ENCODE measurements at regions not wholly inside any gene's neighbourhood (a gene's known extent, or its start where the extent isn't known, plus 50 kb on each side); places are given as distances from the start of the nearest gene placed in this dataset.
"Not testable (repeated sequence)": the region's sequence is repeated elsewhere in the genome, so short reads cannot be mapped to it uniquely, and the experiment has no call there.

- no peak for DNase-seq (ENCODE audit: low read depth)
Measured at GRCh38 chr15:87722941-87723691, 533.4 kb downstream of the NTRK3 start.

GRCh38 chr15:87720235-87720634 is 536.3 kb downstream of the NTRK3 start:
- DNase-seq (ENCODE audit: low read depth) = no peak

DNA sequence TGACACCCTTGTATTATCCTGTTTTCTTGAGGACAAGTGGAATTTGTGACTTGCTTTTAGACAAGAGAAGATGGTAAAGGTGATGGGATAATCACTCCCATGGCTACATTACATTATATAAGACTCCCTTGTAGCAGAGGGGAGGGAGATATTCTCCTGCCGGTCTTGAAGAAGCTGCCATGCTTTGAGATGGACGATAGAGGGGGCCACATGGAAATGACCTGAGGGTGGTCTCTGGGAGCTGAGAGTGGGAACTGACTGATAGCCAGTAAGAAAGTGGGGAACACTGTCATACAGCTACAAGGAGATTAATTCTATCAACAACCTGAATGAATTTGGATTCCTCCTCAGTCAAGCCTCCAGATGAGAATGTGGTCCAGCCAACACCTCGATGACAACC is 540.1 kb downstream of the NTRK3 start:
- no peak for DNase-seq (ENCODE audit: low read depth)

- no peak for DNase-seq (ENCODE audit: low read depth)
Measured at GRCh38 chr15:87715252-87715651, 541.3 kb downstream of the NTRK3 start.

GRCh38 chr15:87713475-87713879 is 543.1 kb downstream of the NTRK3 start:
- no peak for DNase-seq (ENCODE audit: low read depth)

GRCh38 chr15:87712211-87712610 is 544.3 kb downstream of the NTRK3 start:
- no peak for DNase-seq (ENCODE audit: low read depth)

DNA sequence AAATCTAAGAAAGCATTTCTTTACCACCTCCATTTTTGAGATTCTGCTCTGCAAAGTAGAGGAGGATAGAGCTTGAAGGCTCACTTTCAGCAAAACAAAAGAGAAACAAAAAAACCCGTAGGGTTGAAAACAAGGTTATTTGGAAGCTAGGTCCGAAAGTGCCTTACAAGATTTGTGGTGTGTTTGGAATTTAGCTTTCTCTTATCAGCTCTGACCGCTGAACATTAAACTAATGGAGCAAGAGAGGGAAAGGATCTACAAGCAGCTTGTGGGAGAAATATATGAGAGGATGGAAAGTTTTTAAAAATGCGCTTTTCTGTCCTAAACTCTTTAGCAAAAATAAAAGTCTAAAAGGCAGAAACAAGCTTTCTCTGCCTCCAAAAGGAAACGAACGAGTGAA is 545.5 kb downstream of the NTRK3 start:
- no peak for DNase-seq (ENCODE audit: low read depth)

DNA sequence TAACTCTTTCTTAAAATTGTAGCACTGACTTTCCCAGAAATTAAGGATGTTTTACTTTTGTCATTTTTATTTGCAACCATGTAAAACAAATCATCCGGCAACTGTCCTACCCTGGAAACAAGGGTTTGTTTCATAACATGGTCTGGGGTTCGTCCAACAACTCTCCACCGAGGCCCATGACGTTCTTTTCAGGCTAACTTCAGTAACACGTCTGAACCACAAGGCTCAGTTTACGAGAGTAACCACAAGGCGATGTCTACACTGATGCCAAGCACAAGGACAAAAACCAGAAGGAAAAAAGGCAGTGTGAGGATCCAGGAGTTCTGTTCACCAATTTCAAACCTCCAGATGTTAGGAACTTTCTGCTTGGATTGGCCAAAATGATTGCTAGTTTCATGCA is 546.1 kb downstream of the NTRK3 start:
- no peak for DNase-seq (ENCODE audit: low read depth)

DNA sequence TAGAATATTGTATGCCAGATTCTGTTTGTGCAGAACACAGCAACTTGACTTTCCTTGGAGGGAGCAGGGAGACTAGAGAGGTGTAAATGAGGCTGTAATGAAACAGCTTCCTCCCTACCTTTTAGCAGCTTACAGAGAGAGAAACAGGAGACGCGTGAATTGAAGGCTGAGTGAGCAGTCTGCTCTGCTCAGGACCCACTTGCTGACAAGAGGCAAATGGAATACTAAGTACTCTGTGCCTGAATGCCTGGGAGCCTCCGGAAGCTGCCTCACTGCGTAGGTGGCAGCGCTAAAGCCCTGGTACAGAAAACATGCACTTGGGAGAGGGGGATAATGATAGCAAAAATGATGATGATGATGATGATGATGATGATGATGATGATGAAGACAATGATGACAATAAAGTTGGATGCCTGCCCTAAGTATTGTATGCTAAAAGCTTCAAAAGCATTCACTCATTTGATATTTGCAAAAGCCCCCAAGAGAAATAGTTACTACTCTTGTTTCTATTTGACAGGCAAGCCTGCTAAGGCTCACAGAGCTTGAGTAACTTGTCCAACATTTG is 548.9 kb downstream of the NTRK3 start:
- no peak for DNase-seq (ENCODE audit: low read depth)

- DNase-seq (ENCODE audit: low read depth) = no peak
Measured at GRCh38 chr15:87707071-87707470, 549.5 kb downstream of the NTRK3 start.

GRCh38 chr15:87706001-87706400 is 550.5 kb downstream of the NTRK3 start:
- DNase-seq (ENCODE audit: low read depth) = no peak

DNA sequence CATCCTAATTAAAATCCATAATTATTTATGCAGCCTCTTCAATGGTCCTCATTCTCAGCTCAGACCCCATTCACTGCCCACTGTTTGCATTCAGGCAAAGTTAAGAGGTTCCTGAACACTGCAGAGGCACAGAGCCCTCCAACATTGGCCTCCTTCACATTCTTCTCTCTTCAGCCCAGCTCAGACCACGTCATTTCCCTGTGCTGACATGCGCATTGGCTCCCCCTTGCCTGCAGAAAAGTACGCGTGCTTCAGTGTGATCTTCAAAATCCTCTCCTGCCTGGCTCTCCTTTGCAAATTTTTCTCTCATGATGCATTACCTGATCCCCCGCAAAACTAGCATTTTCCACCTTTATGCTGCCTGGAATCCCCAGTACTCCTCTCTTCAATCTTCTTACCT is 552.3 kb downstream of the NTRK3 start:
- no peak for DNase-seq (ENCODE audit: low read depth)

DNA sequence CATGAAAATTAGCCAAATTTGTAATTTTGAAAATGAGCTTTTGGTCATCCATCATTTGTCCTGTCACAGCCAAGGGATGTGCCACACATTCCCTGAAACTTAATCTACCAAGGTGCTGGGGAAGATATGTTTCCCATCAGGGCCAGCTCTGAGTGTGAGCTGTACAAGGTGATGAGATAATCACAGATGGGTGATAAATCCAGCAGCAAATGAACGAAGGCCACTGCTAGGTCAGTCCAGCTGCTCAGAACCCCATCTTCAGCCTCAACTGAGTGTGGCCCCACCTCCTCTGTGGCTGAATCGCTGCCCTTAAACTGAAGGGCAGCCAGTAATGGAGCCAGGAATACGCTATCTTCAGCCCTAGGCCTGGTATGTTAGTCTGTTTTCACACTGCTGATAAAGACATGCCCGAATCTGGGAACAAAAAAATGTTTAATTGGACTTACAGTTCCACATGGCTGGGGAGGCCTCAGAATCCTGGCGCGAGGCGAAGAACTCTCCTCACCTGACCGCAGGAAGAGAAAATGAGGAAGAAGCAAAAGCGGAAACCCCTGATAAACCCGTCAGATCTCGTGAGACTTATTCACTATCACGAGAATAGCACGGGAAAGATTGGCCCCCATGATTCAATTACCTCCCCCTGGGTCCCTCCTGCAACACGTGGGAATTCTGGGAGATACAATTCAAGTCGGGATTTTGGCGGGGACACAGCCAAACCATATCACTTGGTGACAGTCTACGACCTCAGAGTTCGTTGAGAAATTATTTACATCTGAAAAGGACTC is 553.0 kb downstream of the NTRK3 start:
- no peak for DNase-seq (ENCODE audit: low read depth)

DNA sequence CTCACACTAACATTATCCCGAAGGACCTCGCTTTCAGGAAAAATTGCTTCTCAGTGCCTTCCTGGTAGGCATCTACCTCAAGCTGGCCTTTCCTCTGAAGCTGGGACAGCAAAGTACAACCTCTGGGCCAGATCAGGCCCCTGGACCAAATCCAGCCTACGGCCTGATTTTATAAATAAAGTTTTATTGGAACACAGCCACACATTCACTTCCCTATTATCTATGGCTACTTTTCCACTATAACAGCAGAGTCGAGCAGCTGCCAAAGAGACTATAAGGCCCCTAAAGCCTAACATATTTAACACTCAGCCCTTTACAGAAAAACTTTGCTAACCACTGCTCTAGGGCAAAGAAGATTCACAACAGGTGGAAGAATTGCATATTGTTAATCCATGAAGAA is 554.3 kb downstream of the NTRK3 start:
- no peak for DNase-seq (ENCODE audit: low read depth)

GRCh38 chr15:87698467-87698866 is 558.1 kb downstream of the NTRK3 start:
- DNase-seq (ENCODE audit: low read depth) = not testable (repeated sequence)

DNA sequence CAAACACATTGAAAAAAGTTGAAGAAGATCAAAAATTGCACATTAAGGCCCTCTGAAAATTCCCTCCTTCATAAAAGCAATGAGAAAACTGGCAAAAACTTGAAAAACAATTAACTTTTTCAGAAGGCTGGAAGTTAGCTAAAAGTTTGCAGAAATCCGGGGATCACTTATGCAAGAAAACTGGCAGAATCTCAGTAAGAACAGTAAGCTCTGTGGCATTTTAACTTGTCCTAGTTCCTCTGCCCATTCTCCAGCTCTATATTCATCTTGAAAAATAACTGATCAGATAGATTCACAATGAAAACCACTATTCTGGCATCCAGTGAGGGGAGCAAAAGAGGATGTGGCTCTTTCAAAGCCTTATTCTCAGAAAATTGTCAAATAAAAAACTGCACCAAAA is 566.8 kb downstream of the NTRK3 start:
- DNase-seq (ENCODE audit: low read depth) = no peak

GRCh38 chr15:87687523-87687870 is 569.0 kb downstream of the NTRK3 start:
- no peak for DNase-seq (ENCODE audit: low read depth)

GRCh38 chr15:87686841-87687522 is 569.6 kb downstream of the NTRK3 start:
- DNase-seq (ENCODE audit: low read depth) = no peak

DNA sequence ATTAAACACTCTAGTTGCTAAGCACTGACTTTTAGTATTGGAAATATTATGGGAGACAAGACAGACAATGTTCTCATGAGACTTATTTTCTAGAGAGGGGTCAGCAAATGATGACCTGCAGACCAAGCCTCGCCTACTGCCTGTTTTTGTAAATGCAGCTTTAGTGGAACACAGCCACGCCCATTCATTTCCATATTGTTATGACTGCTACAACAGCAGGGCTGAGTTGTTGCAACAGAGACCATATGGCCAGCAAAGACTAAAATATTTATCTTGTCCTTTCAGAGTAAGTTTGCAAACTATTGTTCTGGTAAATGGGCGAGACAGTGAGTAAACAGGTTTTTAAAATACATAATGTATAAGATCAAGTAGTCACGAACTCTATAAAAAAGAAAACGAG is 570.2 kb downstream of the NTRK3 start:
- no peak for DNase-seq (ENCODE audit: low read depth)

DNA sequence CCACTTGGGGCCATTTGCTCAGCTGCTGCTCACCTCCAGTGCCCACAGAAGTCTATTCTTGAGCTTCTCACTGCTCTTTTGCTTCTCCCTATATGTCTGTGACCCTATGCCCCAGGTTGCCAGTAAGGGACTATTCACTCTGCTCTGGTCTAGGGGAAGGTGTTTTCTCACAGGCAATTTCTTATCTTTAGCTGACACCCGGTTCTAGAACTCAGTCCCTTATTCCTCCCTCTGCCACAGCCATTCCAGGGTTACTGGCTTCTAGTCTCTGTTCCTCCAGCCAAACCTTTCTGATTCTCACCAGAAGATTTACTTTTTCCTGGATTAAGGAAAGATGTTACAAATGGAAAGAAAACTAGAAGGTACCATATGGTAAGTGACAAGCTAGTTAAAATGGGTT is 574.0 kb downstream of the NTRK3 start:
- no peak for DNase-seq (ENCODE audit: low read depth)

DNA sequence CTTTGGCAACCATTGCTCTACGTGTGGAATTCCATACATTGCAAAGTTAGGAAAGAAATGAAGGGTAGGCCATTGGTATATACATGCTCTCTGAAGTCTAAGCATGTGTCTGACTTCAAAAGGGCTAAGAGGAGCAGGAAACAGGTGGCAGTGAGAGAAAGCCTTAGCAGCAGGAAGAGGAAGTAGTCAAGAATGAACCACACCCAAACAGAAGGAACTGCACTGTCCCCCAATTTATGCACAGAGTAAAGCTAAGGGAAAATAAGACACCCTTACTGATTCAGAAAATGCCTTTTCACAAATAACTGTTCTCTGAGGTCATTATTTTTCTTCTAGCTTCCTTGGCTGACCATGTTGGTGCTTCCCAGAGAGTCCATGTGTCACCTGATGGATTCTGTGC is 575.4 kb downstream of the NTRK3 start:
- no peak for DNase-seq (ENCODE audit: low read depth)

DNA sequence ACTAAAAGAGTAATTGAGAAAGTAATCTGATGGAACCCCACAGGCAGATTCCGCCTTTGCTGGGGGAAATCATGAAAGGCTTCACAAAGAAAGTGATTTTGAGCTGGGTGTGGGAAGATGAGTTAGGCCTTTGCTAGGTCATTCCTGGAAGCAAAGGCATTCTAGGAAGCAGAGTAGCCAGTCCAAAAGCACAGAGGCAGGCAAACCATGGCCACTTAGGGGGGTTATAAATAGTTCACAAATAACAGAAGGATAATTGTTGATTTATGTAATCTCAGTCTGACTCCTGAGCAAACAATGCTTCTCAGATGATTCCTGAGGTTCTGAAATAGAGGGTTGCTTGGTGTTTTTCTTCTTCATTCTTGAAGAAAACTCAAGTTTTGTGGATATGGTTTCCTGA is 576.3 kb downstream of the NTRK3 start:
- no peak for DNase-seq (ENCODE audit: low read depth)

DNA sequence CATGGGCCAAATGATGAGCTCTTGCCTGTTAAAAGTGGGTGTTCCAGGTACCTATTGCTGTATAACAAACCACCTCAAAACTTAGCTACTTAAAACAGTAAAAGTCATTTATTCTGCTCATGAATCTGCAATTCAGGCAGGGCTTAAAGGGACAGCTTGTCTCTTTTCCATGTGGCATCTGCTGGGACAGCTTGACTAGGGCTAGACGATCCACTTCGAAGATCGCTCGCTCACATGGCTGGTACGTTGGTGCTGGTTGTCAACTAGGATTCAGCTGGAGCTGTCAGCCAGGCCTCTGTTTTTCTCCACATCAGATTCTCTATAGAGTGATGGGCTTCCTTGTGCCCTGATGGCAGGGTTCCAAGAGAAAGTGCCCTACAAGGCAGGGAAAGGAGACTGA is 581.3 kb downstream of the NTRK3 start:
- DNase-seq (ENCODE audit: low read depth) = no peak

Measured in activated T-cell treated with anti-CD3 and anti-CD28 coated beads for 48 hours (primary cell).